Progenitor cell of endocrine pancreas (in vitro differentiated cells): ENCODE measurements at regions not wholly inside any gene's neighbourhood (a gene's known extent, or its start where the extent isn't known, plus 50 kb on each side); places are given as distances from the start of the nearest gene placed in this dataset.
"Not testable (repeated sequence)": the region's sequence is repeated elsewhere in the genome, so short reads cannot be mapped to it uniquely, and the experiment has no call there.

ENCODE experiments used
- DNase-seq: peaks from one replicate; pipeline ENCODE4 v3.0.0; 2021; ENCODE audit warnings: low spot score; ENCODE audit not compliant: unreplicated experiment
- H3K27ac Mint-ChIP-seq: 2 replicates; pipeline ENCODE4 v1.8.0; 2021; ENCODE audit warnings: mild to moderate bottlenecking, moderate library complexity, mixed read lengths
- H3K27me3 Mint-ChIP-seq: 2 replicates; pipeline ENCODE4 v1.8.0; 2021; ENCODE audit warnings: mixed read lengths
- H3K36me3 Mint-ChIP-seq: 2 replicates; pipeline ENCODE4 v1.8.0; 2022; ENCODE audit warnings: mixed read lengths; ENCODE audit not compliant: insufficient read depth
- H3K4me1 Mint-ChIP-seq: 2 replicates; pipeline ENCODE4 v1.8.0; 2021; ENCODE audit warnings: low read depth, mixed read lengths
- H3K4me3 Mint-ChIP-seq: 2 replicates; pipeline ENCODE4 v1.8.0; 2021; ENCODE audit warnings: low read depth, mild to moderate bottlenecking, moderate library complexity, mixed read lengths
- H3K9me3 Mint-ChIP-seq: 2 replicates; pipeline ENCODE4 v1.8.0; 2021; ENCODE audit warnings: low read depth, mixed read lengths
- CTCF ChIP-seq: fragments of 200-600 bp; sonication (generic); IDR thresholded peaks from one replicate; pipeline ENCODE4 v1.5.0; 2021; ENCODE audit warnings: antibody characterized with exemption, mild to moderate bottlenecking; ENCODE audit not compliant: unreplicated experiment

GRCh38 chr4:64682946-64683345 lies 273.7 kb upstream of the TECRL start:
- Mint-ChIP-seq H3K27ac (no peak overlapping the region), H3K27me3 (no peaks in the 10 kb centered on the region), H3K36me3 (no peaks in the 10 kb centered on the region), H3K9me3 (peaks cover 5% of the 10 kb centered on the region), H3K4me3 (no peak overlapping the region), H3K4me1 (no peaks in the 10 kb centered on the region)
- DNase-seq = no peak
- TF ChIP-seq CTCF = no peak

GRCh38 chr4:64682481-64682880 lies 273.2 kb upstream of the TECRL start:
- peaks cover 6% of the 10 kb centered on the region for H3K9me3 Mint-ChIP-seq
- no peaks in the 10 kb centered on the region for H3K27me3 Mint-ChIP-seq
- DNase-seq = no peak
- H3K4me1 Mint-ChIP-seq = no peaks in the 10 kb centered on the region
- no peak overlapping the region for H3K27ac Mint-ChIP-seq
- no peaks in the 10 kb centered on the region for H3K36me3 Mint-ChIP-seq
- no peak overlapping the region for H3K4me3 Mint-ChIP-seq
- no peak for TF ChIP-seq CTCF

GRCh38 chr4:64673121-64673520 lies 263.9 kb upstream of the TECRL start:
- not testable (repeated sequence) for H3K36me3 Mint-ChIP-seq, H3K27me3 Mint-ChIP-seq, H3K4me1 Mint-ChIP-seq, DNase-seq, H3K4me3 Mint-ChIP-seq, H3K27ac Mint-ChIP-seq
- peaks cover 26% of the 10 kb centered on the region for H3K9me3 Mint-ChIP-seq

- no peaks in the 10 kb centered on the region for H3K36me3 Mint-ChIP-seq
- no peaks in the 10 kb centered on the region for H3K4me1 Mint-ChIP-seq
- peaks cover 11% of the 10 kb centered on the region for H3K9me3 Mint-ChIP-seq
- H3K4me3 Mint-ChIP-seq = no peak overlapping the region
- no peak for TF ChIP-seq CTCF
- H3K27me3 Mint-ChIP-seq = no peaks in the 10 kb centered on the region
- H3K27ac Mint-ChIP-seq = no peak overlapping the region
- DNase-seq = no peak
Measured at GRCh38 chr4:64670647-64671046, 261.4 kb upstream of the TECRL start.

GRCh38 chr4:64643841-64644240 lies 234.6 kb upstream of the TECRL start:
- Mint-ChIP-seq H3K9me3 (no peaks in the 10 kb centered on the region), H3K4me3 (no peak overlapping the region), H3K4me1 (no peaks in the 10 kb centered on the region), H3K36me3 (no peaks in the 10 kb centered on the region), H3K27me3 (no peaks in the 10 kb centered on the region), H3K27ac (no peak overlapping the region)
- no peak for TF ChIP-seq CTCF
- DNase-seq = no peak

- Mint-ChIP-seq H3K27me3 (no peaks in the 10 kb centered on the region), H3K9me3 (no peaks in the 10 kb centered on the region), H3K4me1 (no peaks in the 10 kb centered on the region), H3K27ac (no peak overlapping the region), H3K4me3 (no peak overlapping the region), H3K36me3 (no peaks in the 10 kb centered on the region)
- TF ChIP-seq CTCF = no peak
- no peak for DNase-seq
Measured at GRCh38 chr4:64642936-64643335, 233.7 kb upstream of the TECRL start.

GRCh38 chr4:64640402-64640801 lies 231.2 kb upstream of the TECRL start:
- not testable (repeated sequence) for DNase-seq, H3K9me3 Mint-ChIP-seq, H3K27ac Mint-ChIP-seq, H3K4me1 Mint-ChIP-seq, H3K36me3 Mint-ChIP-seq, H3K4me3 Mint-ChIP-seq, H3K27me3 Mint-ChIP-seq
